ENCODE measurements at regions not wholly inside any gene's neighbourhood (a gene's known extent, or its start where the extent isn't known, plus 50 kb on each side); places are given as distances from the start of the nearest gene placed in this dataset.

DNA sequence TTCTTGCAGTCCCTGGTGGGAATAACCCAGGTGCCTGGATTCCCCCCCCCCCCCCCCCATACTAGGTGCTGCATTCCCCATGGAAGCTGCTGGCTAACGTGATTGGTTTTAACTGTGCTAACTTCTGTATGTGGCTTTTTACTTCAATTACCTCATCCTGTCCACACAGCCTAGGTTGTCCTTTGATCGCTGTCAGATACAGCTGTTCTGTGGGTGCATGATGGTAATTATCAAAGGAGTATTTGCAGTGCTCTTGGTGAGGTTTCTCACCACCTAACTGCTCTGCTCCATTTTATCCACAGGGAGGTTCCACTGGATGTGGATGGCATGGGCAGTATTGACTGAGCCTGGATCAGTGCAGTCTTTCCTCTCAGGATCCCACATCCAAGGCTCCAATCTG lies 93.0 kb downstream of the ZNF518B start:
- no peak for DNase-seq (ENCODE audit: low spot score)
- CTCF ChIA-PET, result no interaction called here
- H3K4me1 Mint-ChIP-seq, result 0 out of 2 replicates have a peak, but pooled peaks cover 4% of the 10 kb centered on the region
- H3K9me3 Mint-ChIP-seq, result peaks cover 14% of the 10 kb centered on the region
- no peak for ATAC-seq
- POLR2A ChIA-PET, result no interaction called here
- TF ChIP-seq E2F4 (CRISPR knock-in tag; IDR thresholded peaks at IDR 0.05; ENCODE audit: borderline replicate concordance, low read depth) (no peak), ETV6 (CRISPR knock-in tag; IDR thresholded peaks at IDR 0.05) (no peak), ATF2 (CRISPR knock-in tag; IDR thresholded peaks at IDR 0.05; ENCODE audit: borderline replicate concordance, low read depth) (no peak), CREM (CRISPR knock-in tag; IDR thresholded peaks at IDR 0.05) (no peak), GRHL2 (CRISPR knock-in tag; IDR thresholded peaks at IDR 0.05; ENCODE audit: insufficient replicate concordance, severe bottlenecking) (no peak), ZNF396 (CRISPR knock-in tag; IDR thresholded peaks at IDR 0.05; ENCODE audit: borderline replicate concordance) (no peak), FOXJ3 (CRISPR knock-in tag; IDR thresholded peaks at IDR 0.05; ENCODE audit: borderline replicate concordance) (no peak), MXD4 (CRISPR knock-in tag; IDR thresholded peaks at IDR 0.05; ENCODE audit: borderline replicate concordance) (no peak), ZNF121 (CRISPR knock-in tag; IDR thresholded peaks at IDR 0.05) (no peak), PRDM15 (CRISPR knock-in tag; IDR thresholded peaks at IDR 0.05) (no peak), ZSCAN18 (CRISPR knock-in tag; IDR thresholded peaks at IDR 0.05) (no peak), RELA (CRISPR knock-in tag; IDR thresholded peaks at IDR 0.05; ENCODE audit: borderline replicate concordance) (no peak)
- TF ChIP-seq, protein P1, sequence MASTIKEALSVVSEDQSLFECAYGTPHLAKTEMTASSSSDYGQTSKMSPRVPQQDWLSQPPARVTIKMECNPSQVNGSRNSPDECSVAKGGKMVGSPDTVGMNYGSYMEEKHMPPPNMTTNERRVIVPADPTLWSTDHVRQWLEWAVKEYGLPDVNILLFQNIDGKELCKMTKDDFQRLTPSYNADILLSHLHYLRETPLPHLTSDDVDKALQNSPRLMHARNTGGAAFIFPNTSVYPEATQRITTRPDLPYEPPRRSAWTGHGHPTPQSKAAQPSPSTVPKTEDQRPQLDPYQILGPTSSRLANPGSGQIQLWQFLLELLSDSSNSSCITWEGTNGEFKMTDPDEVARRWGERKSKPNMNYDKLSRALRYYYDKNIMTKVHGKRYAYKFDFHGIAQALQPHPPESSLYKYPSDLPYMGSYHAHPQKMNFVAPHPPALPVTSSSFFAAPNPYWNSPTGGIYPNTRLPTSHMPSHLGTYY (CRISPR knock-in tag; IDR thresholded peaks at IDR 0.05), result no peak
- TF ChIP-seq, protein P2, sequence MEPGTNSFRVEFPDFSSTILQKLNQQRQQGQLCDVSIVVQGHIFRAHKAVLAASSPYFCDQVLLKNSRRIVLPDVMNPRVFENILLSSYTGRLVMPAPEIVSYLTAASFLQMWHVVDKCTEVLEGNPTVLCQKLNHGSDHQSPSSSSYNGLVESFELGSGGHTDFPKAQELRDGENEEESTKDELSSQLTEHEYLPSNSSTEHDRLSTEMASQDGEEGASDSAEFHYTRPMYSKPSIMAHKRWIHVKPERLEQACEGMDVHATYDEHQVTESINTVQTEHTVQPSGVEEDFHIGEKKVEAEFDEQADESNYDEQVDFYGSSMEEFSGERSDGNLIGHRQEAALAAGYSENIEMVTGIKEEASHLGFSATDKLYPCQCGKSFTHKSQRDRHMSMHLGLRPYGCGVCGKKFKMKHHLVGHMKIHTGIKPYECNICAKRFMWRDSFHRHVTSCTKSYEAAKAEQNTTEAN (CRISPR knock-in tag; IDR thresholded peaks at IDR 0.05), result no peak
- no peaks in the 10 kb centered on the region for H3K36me3 Mint-ChIP-seq
- H3K27me3 Mint-ChIP-seq (ENCODE audit: low read depth), result no peaks in the 10 kb centered on the region
- no peak overlapping the region for H3K27ac Mint-ChIP-seq
- no peak overlapping the region for H3K4me3 Mint-ChIP-seq

GRCh38 chr4:10354746-10355145 lies 102.5 kb downstream of the ZNF518B start:
- H3K27me3 Mint-ChIP-seq (ENCODE audit: low read depth), result peaks cover 3% of the 10 kb centered on the region; the same call in 1 of the 2 replicates
- CTCF ChIA-PET, result no interaction called here
- no peak overlapping the region for H3K4me3 Mint-ChIP-seq
- DNase-seq (ENCODE audit: low spot score) (no peak), ATAC-seq (no peak)
- POLR2A ChIA-PET, result no interaction called here
- peaks cover 4% of the 10 kb centered on the region; the same call in 1 of the 2 replicates for H3K4me1 Mint-ChIP-seq
- H3K36me3 Mint-ChIP-seq, result no peaks in the 10 kb centered on the region
- peaks cover 32% of the 10 kb centered on the region for H3K9me3 Mint-ChIP-seq
- H3K27ac Mint-ChIP-seq, result no peak overlapping the region
- TF ChIP-seq CREB1 (CRISPR knock-in tag; IDR thresholded peaks at IDR 0.05) (no peak), FOXP4 (CRISPR knock-in tag; IDR thresholded peaks at IDR 0.05) (no peak), ZNF232 (CRISPR knock-in tag; IDR thresholded peaks at IDR 0.05) (no peak), ZNF263 (CRISPR knock-in tag; IDR thresholded peaks at IDR 0.05; ENCODE audit: low read depth) (no peak), GRHL2 (CRISPR knock-in tag; IDR thresholded peaks at IDR 0.05; ENCODE audit: insufficient replicate concordance, severe bottlenecking) (no peak), USF2 (CRISPR knock-in tag; IDR thresholded peaks at IDR 0.05) (no peak)
- TF ChIP-seq, protein P3, sequence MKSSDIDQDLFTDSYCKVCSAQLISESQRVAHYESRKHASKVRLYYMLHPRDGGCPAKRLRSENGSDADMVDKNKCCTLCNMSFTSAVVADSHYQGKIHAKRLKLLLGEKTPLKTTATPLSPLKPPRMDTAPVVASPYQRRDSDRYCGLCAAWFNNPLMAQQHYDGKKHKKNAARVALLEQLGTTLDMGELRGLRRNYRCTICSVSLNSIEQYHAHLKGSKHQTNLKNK (CRISPR knock-in tag; IDR thresholded peaks at IDR 0.05), result no peak

All from WTC11 (cell line).